CD4-positive, alpha-beta T cell (primary cell): ENCODE measurements at regions not wholly inside any gene's neighbourhood (a gene's known extent, or its start where the extent isn't known, plus 50 kb on each side); places are given as distances from the start of the nearest gene placed in this dataset.

Experiments
- ATAC-seq: fragments of 200-7000 bp; cut with Tn5 transposase; one replicate; pipeline ENCODE4 v1.10.0; 2022; ENCODE audit warnings: mild to moderate bottlenecking; ENCODE audit not compliant: poor library complexity
- CTCF ChIA-PET: fragments of 350-600 bp; sonication (Branson Sonifier 250); formaldehyde crosslinking; loops from one replicate; lab custom pipeline; 2021; ENCODE audit warnings: antibody characterized with exemption, inconsistent platforms; lab: Charles Lee
- POLR2A ChIA-PET: fragments of 350-600 bp; sonication (Branson Sonifier 250); formaldehyde crosslinking; loops from one replicate; lab custom pipeline; 2021; ENCODE audit warnings: antibody characterized with exemption, inconsistent platforms; lab: Charles Lee
- DNase-seq, 14 experiments: peaks; one replicate each; pipeline ENCODE4 v3.0.0-alpha.2; 2013 to 2020; ENCODE audit warnings: mixed read lengths in 2 of 14
- H3K27ac ChIP-seq, 2 donors: one replicate each; pipeline versions ENCODE4 v1.5.1 to v1.7.0; 2013; ENCODE audit warnings: low read length in 2 of 2, low read depth in 1 of 2, mild to moderate bottlenecking in 1 of 2
- H3K27me3 ChIP-seq, 2 experiments: 1 replicate in 1 of 2; 2 replicates in 1 of 2; pipeline versions ENCODE4 v1.6.1 to v1.7.0; 2013; ENCODE audit warnings: low read length in 2 of 2, control low read depth in 1 of 2, mild to moderate bottlenecking in 1 of 2, moderate library complexity in 1 of 2; ENCODE audit not compliant: insufficient read depth in 2 of 2, control insufficient read depth in 1 of 2
- H3K36me3 ChIP-seq: one replicate; pipeline ENCODE4 v1.6.1; 2013; ENCODE audit warnings: low read length, control low read depth; ENCODE audit not compliant: insufficient read depth
- H3K4me1 ChIP-seq: one replicate; pipeline ENCODE4 v1.6.1; 2013; ENCODE audit warnings: low read length, control low read depth; ENCODE audit not compliant: insufficient read depth
- H3K4me3 ChIP-seq: one replicate; pipeline ENCODE4 v1.5.1; 2013; ENCODE audit warnings: mild to moderate bottlenecking, low read length, moderate library complexity
- H3K9me3 ChIP-seq, 2 experiments: 1 replicate in 1 of 2; 2 replicates in 1 of 2; pipeline versions ENCODE4 v1.6.1 to v1.7.0; 2013; ENCODE audit warnings: low read length in 2 of 2, mild to moderate bottlenecking in 2 of 2, control low read depth in 1 of 2, moderate library complexity in 1 of 2; ENCODE audit not compliant: control insufficient read depth in 1 of 2, insufficient read depth in 1 of 2
- H3K27ac Mint-ChIP-seq: one replicate; pipeline ENCODE4 v1.8.0; 2020; ENCODE audit warnings: mixed read lengths
- H3K27me3 Mint-ChIP-seq: one replicate; pipeline ENCODE4 v1.8.0; 2021; ENCODE audit warnings: mixed read lengths
- H3K36me3 Mint-ChIP-seq: one replicate; pipeline ENCODE4 v1.8.0; 2021; ENCODE audit warnings: low read depth, mixed read lengths
- H3K4me1 Mint-ChIP-seq: one replicate; pipeline ENCODE4 v1.8.0; 2021; ENCODE audit warnings: low read depth, mixed read lengths
- H3K4me3 Mint-ChIP-seq: one replicate; pipeline ENCODE4 v1.8.0; 2020; ENCODE audit warnings: mild to moderate bottlenecking, mixed read lengths
- H3K9me3 Mint-ChIP-seq: one replicate; pipeline ENCODE4 v1.8.0; 2020; ENCODE audit warnings: mixed read lengths
- CTCF ChIP-seq: fragments of 200-600 bp; IDR thresholded peaks from one replicate; pipeline ENCODE4 v1.8.0; 2022; ENCODE audit warnings: antibody characterized with exemption, mild to moderate bottlenecking
- intact Hi-C, 2 experiments: fragments of 100-400 bp; cut with DNase I in 1 of 2; cut with micrococcal nuclease in 1 of 2; formaldehyde crosslinking; loops; one replicate each; pipeline versions ENCODE4 v1.15.1 to v1.9.0; 2023 to 2025; cut with DNase I, micrococcal nuclease

- H3K27ac ChIP-seq = no peak overlapping the region
- Mint-ChIP-seq H3K27ac (no peak overlapping the region), H3K9me3 (peaks cover 3% of the 10 kb centered on the region), H3K36me3 (no peaks in the 10 kb centered on the region), H3K4me1 (no peaks in the 10 kb centered on the region), H3K27me3 (no peaks in the 10 kb centered on the region), H3K4me3 (no peak overlapping the region)
- H3K36me3 ChIP-seq = no peaks in the 10 kb centered on the region
- intact Hi-C loops = no loop called here
- ATAC-seq = no peak
- no peak for TF ChIP-seq CTCF
- H3K9me3 ChIP-seq = peaks cover 4 to 17% of the 10 kb centered on the region in 2 experiments
- no peak for DNase-seq
- no peaks in the 10 kb centered on the region for H3K4me1 ChIP-seq
- H3K4me3 ChIP-seq = no peak overlapping the region
- H3K27me3 ChIP-seq = no peaks in the 10 kb centered on the region
- ChIA-PET CTCF (no interaction called here), POLR2A (no interaction called here)
Observed at GRCh38 chr5:165321912-165322311, 1816.5 kb downstream of the MAT2B start.

DNA sequence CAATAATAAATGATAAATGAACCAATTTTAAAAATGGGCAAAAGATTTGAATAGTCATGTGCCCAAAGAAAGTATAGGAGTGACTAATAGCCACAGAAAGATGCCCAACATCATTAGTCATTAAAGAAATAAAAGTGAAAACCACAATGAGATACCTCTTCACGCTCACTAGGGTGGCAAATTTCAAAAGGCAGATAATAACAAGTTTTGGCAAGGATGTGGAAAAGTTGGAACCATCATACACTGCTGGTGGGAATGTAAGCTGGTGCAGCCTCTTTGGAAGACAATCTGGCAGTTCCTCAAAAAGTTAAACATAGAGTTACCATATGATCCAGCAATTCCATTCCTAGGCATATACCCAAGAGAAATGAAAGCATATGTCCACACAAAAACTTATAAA lies 1819.8 kb downstream of the MAT2B start:
- intact Hi-C loops = no loop called here
- H3K4me3 Mint-ChIP-seq = no peak overlapping the region
- no peak overlapping the region for H3K4me3 ChIP-seq
- H3K27ac Mint-ChIP-seq = no peak overlapping the region
- H3K27me3 ChIP-seq = no peaks in the 10 kb centered on the region
- DNase-seq = no peak
- no peaks in the 10 kb centered on the region for H3K4me1 ChIP-seq
- TF ChIP-seq CTCF = no peak
- peaks cover 4% of the 10 kb centered on the region for H3K9me3 Mint-ChIP-seq
- no peaks in the 10 kb centered on the region for H3K4me1 Mint-ChIP-seq
- H3K27me3 Mint-ChIP-seq = no peaks in the 10 kb centered on the region
- POLR2A ChIA-PET = no interaction called here
- no peak for ATAC-seq
- no peaks in the 10 kb centered on the region for H3K36me3 ChIP-seq
- H3K9me3 ChIP-seq = peaks cover 0 to 9% of the 10 kb centered on the region in 2 experiments
- no peak overlapping the region for H3K27ac ChIP-seq
- CTCF ChIA-PET = no interaction called here
- no peaks in the 10 kb centered on the region for H3K36me3 Mint-ChIP-seq

GRCh38 chr5:165327631-165328030 lies 1822.2 kb downstream of the MAT2B start:
- Mint-ChIP-seq H3K27ac (no peak overlapping the region), H3K36me3 (no peaks in the 10 kb centered on the region), H3K27me3 (no peaks in the 10 kb centered on the region), H3K4me1 (no peaks in the 10 kb centered on the region), H3K4me3 (no peak overlapping the region), H3K9me3 (peaks cover 4% of the 10 kb centered on the region)
- CTCF ChIA-PET = no interaction called here
- Histone ChIP-seq H3K27ac (no peak overlapping the region), H3K9me3 (peaks cover 0 to 7% of the 10 kb centered on the region in 2 experiments), H3K36me3 (no peaks in the 10 kb centered on the region), H3K27me3 (no peaks in the 10 kb centered on the region), H3K4me1 (no peaks in the 10 kb centered on the region), H3K4me3 (no peak overlapping the region)
- POLR2A ChIA-PET = no interaction called here
- intact Hi-C loops = no loop called here
- DNase-seq = no peak
- no peak for TF ChIP-seq CTCF
- no peak for ATAC-seq
